Breast epithelium (tissue), 4 donors: ENCODE measurements at regions not wholly inside any gene's neighbourhood (a gene's known extent, or its start where the extent isn't known, plus 50 kb on each side); places are given as distances from the start of the nearest gene placed in this dataset.
"Not testable (repeated sequence)": the region's sequence is repeated elsewhere in the genome, so short reads cannot be mapped to it uniquely, and the experiment has no call there.

Experiments used
- DNase-seq, 2 donors: peaks; one replicate each; pipeline ENCODE4 v3.0.0-alpha.2; 2019; ENCODE audit warnings: low spot score in 2 of 2
- H3K27ac ChIP-seq, 2 donors: fragments of 200-600 bp; sonication (generic) in 1 of 2; one replicate each; pipeline ENCODE4 v1.5.1; 2016 to 2019; ENCODE audit warnings: mild to moderate bottlenecking in 1 of 2
- H3K27me3 ChIP-seq, 2 donors: fragments of 200-600 bp; sonication (generic) in 1 of 2; one replicate each; pipeline versions ENCODE4 v1.5.1 to v1.6.0; 2017 to 2019; ENCODE audit warnings: control low read depth in 1 of 2, mild to moderate bottlenecking in 1 of 2
- H3K36me3 ChIP-seq: fragments of 200-600 bp; one replicate; pipeline ENCODE4 v1.5.1; 2019
- H3K4me1 ChIP-seq, 2 donors: fragments of 200-600 bp; sonication (generic); one replicate each; pipeline ENCODE4 v1.5.1; 2016 to 2019; ENCODE audit warnings: control low read depth in 1 of 2
- H3K4me3 ChIP-seq, 3 donors: fragments of 200-600 bp; sonication (generic); 1 replicate in 2 of 3; 2 replicates in 1 of 3; pipeline ENCODE4 v1.5.1; 2016 to 2019; ENCODE audit warnings: mild to moderate bottlenecking in 3 of 3, moderate library complexity in 2 of 3
- H3K9me3 ChIP-seq, 2 donors: fragments of 200-600 bp; sonication (generic) in 1 of 2; one replicate each; pipeline ENCODE4 v1.5.1; 2016 to 2019; ENCODE audit warnings: control low read depth in 1 of 2
- CTCF ChIP-seq, 3 donors: fragments of 450-650 bp; IDR thresholded peaks; one replicate each; pipeline ENCODE4 v1.5.1; 2016 to 2017; ENCODE audit warnings: antibody characterized with exemption in 3 of 3, mild to moderate bottlenecking in 3 of 3, moderate library complexity in 3 of 3
- POLR2A ChIP-seq: fragments of 450-650 bp; IDR thresholded peaks from one replicate; pipeline ENCODE4 v1.6.1; 2016; ENCODE audit warnings: antibody characterized with exemption, mild to moderate bottlenecking, moderate library complexity
- POLR2AphosphoS5 ChIP-seq, 3 donors: sonication (generic); formaldehyde crosslinking; IDR thresholded peaks; one replicate each; pipeline ENCODE4 v1.6.1; 2017; ENCODE audit warnings: antibody characterized with exemption in 3 of 3
- intact Hi-C: fragments of 100-400 bp; cut with DNase I; formaldehyde crosslinking; loops from one replicate; pipeline ENCODE4 v1.15.1; 2023; ENCODE audit warnings: low total_unique reads

- Histone ChIP-seq H3K9me3 (no peaks in the 10 kb centered on the region), H3K27me3 (no peaks in the 10 kb centered on the region), H3K36me3 (no peaks in the 10 kb centered on the region), H3K4me1 (no peaks in the 10 kb centered on the region), H3K4me3 (no peak overlapping the region), H3K27ac (no peak overlapping the region)
- intact Hi-C loops: no loop called here
- DNase-seq: no peak
- TF ChIP-seq POLR2A (no peak), POLR2AphosphoS5 (IDR thresholded peaks at IDR 0.05) (no peak), CTCF (IDR thresholded peaks at IDR 0.05) (no peak)
Measured at GRCh38 chr2:142502402-142502801, 371.6 kb upstream of the LRP1B start.

- no peak overlapping the region for H3K27ac ChIP-seq
- peaks cover 4 to 11% of the 10 kb centered on the region in 2 donors for H3K9me3 ChIP-seq
- intact Hi-C loops: loop anchor here (5.0 kb wide), 1 partner anchor 538 kb away; no protein-coding TSS in a partner anchor
- no peak for DNase-seq
- TF ChIP-seq POLR2A: no peak
- TF ChIP-seq POLR2AphosphoS5 (IDR thresholded peaks at IDR 0.05): no peak
- H3K27me3 ChIP-seq: no peaks in the 10 kb centered on the region
- no peaks in the 10 kb centered on the region for H3K4me1 ChIP-seq
- no peak overlapping the region for H3K4me3 ChIP-seq
- H3K36me3 ChIP-seq: no peaks in the 10 kb centered on the region
Measured at GRCh38 chr2:142495141-142495540, 364.3 kb upstream of the LRP1B start.

GRCh38 chr2:142489631-142490030 is 358.8 kb upstream of the LRP1B start:
- peaks cover 13 to 20% of the 10 kb centered on the region in 2 donors for H3K9me3 ChIP-seq
- intact Hi-C loops, H3K4me3 ChIP-seq, H3K36me3 ChIP-seq, H3K27me3 ChIP-seq, DNase-seq, H3K4me1 ChIP-seq, H3K27ac ChIP-seq: not testable (repeated sequence)

- Histone ChIP-seq H3K27ac (no peak overlapping the region), H3K4me1 (no peaks in the 10 kb centered on the region)
Measured at GRCh38 chr2:142484111-142484510, 353.3 kb upstream of the LRP1B start.

GRCh38 chr2:142483653-142484052 is 352.8 kb upstream of the LRP1B start:
- no peak for DNase-seq
- H3K4me1 ChIP-seq: no peaks in the 10 kb centered on the region
- no peak overlapping the region for H3K4me3 ChIP-seq
- intact Hi-C loops: no loop called here
- no peaks in the 10 kb centered on the region for H3K27me3 ChIP-seq
- no peak for TF ChIP-seq POLR2AphosphoS5 (IDR thresholded peaks at IDR 0.05)
- H3K36me3 ChIP-seq: no peaks in the 10 kb centered on the region
- peaks cover 9% of the 10 kb centered on the region in 2 donors for H3K9me3 ChIP-seq
- H3K27ac ChIP-seq: no peak overlapping the region

More at GRCh38 chr2:142484111-142484510, 353.3 kb upstream of the LRP1B start:
- DNase-seq: no peak
- no peak for TF ChIP-seq POLR2A
- no peak for TF ChIP-seq CTCF (IDR thresholded peaks at IDR 0.05)
- TF ChIP-seq POLR2AphosphoS5 (IDR thresholded peaks at IDR 0.05): no peak
- Histone ChIP-seq H3K4me3 (no peak overlapping the region), H3K27me3 (no peaks in the 10 kb centered on the region), H3K36me3 (no peaks in the 10 kb centered on the region), H3K9me3 (peaks cover 9% of the 10 kb centered on the region in 2 donors)
- intact Hi-C loops: no loop called here

GRCh38 chr2:142478206-142478605 is 347.4 kb upstream of the LRP1B start:
- H3K36me3 ChIP-seq: no peaks in the 10 kb centered on the region
- no peak overlapping the region for H3K27ac ChIP-seq
- no peak for DNase-seq
- H3K9me3 ChIP-seq: no peaks in the 10 kb centered on the region
- H3K4me3 ChIP-seq: no peak overlapping the region
- no peaks in the 10 kb centered on the region for H3K4me1 ChIP-seq
- H3K27me3 ChIP-seq: no peaks in the 10 kb centered on the region
- intact Hi-C loops: no loop called here
- TF ChIP-seq CTCF (IDR thresholded peaks at IDR 0.05): no peak
- TF ChIP-seq POLR2A: no peak
- no peak for TF ChIP-seq POLR2AphosphoS5 (IDR thresholded peaks at IDR 0.05)

- intact Hi-C loops: no loop called here
- TF ChIP-seq CTCF (IDR thresholded peaks at IDR 0.05): no peak
- no peak for TF ChIP-seq POLR2AphosphoS5 (IDR thresholded peaks at IDR 0.05)
- H3K27me3 ChIP-seq: no peaks in the 10 kb centered on the region
- no peaks in the 10 kb centered on the region for H3K36me3 ChIP-seq
- no peak overlapping the region for H3K27ac ChIP-seq
- H3K9me3 ChIP-seq: no peaks in the 10 kb centered on the region
- no peak for DNase-seq
- no peaks in the 10 kb centered on the region for H3K4me1 ChIP-seq
- H3K4me3 ChIP-seq: no peak overlapping the region
Measured at GRCh38 chr2:142472382-142472781, 341.6 kb upstream of the LRP1B start.
